ENCODE measurements at regions not wholly inside any gene's neighbourhood (a gene's known extent, or its start where the extent isn't known, plus 50 kb on each side); places are given as distances from the start of the nearest gene placed in this dataset.

GRCh38 chr12:115811929-115812328 is 465.6 kb downstream of the MED13L start:
- Histone ChIP-seq H3K27me3 (no peaks in the 10 kb centered on the region), H3K9me3 (no peaks in the 10 kb centered on the region), H3K4me1 (no peaks in the 10 kb centered on the region), H3K4me3 (no peak overlapping the region), H3K27ac (no peak overlapping the region), H3K36me3 (no peaks in the 10 kb centered on the region)
- ATAC-seq (no peak), DNase-seq (no peak)
- WGBS (ENCODE audit: insufficient coverage, low coverage, low lambda C conversion rate, missing lambda C conversion rate) = 33% methylated on average over 1 of the region's 1 CpG
- intact Hi-C loops (cut with DNase I) = no loop called here
- TF ChIP-seq, protein P1, sequence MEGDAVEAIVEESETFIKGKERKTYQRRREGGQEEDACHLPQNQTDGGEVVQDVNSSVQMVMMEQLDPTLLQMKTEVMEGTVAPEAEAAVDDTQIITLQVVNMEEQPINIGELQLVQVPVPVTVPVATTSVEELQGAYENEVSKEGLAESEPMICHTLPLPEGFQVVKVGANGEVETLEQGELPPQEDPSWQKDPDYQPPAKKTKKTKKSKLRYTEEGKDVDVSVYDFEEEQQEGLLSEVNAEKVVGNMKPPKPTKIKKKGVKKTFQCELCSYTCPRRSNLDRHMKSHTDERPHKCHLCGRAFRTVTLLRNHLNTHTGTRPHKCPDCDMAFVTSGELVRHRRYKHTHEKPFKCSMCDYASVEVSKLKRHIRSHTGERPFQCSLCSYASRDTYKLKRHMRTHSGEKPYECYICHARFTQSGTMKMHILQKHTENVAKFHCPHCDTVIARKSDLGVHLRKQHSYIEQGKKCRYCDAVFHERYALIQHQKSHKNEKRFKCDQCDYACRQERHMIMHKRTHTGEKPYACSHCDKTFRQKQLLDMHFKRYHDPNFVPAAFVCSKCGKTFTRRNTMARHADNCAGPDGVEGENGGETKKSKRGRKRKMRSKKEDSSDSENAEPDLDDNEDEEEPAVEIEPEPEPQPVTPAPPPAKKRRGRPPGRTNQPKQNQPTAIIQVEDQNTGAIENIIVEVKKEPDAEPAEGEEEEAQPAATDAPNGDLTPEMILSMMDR (IDR thresholded peaks at IDR 0.05) = no peak
- TF ChIP-seq POLR2A (IDR thresholded peaks at IDR 0.05) = no peak

DNA sequence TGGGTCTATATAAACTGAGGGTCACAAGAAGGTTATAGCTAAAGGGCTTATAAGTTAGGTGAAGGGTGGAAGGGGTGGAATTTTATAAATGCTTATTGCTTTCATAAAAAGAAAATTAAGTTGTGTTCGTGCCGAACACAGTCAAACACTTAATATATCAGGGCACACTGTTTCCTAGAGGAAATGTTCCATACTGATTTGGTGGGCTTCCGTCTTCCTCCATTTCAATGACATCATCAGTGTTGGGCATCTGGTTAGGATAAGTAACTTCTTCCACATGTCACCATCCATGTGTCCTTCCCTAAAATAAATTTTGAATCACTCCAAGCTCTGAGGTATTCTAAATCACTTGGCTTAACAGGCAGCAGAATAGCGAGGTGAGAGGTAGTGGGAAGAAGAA is 466.4 kb downstream of the MED13L start:
- DNase-seq (no peak), ATAC-seq (no peak)
- Histone ChIP-seq H3K9me3 (no peaks in the 10 kb centered on the region), H3K4me1 (no peaks in the 10 kb centered on the region), H3K4me3 (no peak overlapping the region), H3K36me3 (no peaks in the 10 kb centered on the region), H3K27ac (no peak overlapping the region), H3K27me3 (no peaks in the 10 kb centered on the region)
- intact Hi-C loops (cut with DNase I) = no loop called here
- 54% methylated on average over 4 of the region's 4 CpGs for WGBS (ENCODE audit: insufficient coverage, low coverage, low lambda C conversion rate, missing lambda C conversion rate)
- TF ChIP-seq POLR2A (IDR thresholded peaks at IDR 0.05) = no peak
- TF ChIP-seq, protein P1 (IDR thresholded peaks at IDR 0.05) = no peak

DNA sequence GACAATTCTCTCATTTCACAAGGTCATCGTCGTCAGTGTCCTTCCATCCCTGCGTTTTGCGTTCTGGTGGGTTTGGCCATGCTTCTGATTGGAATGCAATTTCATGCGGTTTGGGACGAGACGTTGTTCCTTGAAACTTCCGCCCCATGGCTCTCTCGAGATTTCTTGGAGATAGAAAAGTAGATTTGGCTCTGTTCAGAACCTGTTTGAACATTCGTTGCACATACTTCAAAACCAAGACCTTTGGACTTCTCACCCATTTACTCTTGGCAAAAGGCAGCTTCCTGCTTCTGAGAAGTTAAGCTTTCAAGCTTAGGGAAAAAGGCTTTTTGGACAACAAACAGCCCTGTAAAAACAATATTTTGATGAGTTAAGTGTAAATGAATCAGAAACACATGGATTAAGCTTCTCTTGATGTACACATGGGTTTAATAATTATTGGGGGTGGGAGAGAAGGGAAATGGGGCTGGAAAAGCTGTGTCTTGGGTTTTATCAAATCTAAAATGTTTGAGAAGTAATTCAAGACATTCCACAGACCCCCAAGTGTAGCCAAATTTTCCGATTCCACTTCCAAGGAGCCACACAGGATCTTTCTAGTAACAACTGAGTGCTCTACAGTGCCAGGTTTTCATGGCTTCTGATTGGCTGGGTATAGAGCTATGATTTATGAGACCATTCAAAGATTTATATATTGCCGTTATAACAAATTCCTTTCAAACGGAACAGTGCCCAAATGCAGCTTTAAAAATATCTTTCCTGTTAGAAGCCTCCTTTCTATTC is 467.2 kb downstream of the MED13L start:
- 61% methylated on average over 13 of the region's 13 CpGs for WGBS (ENCODE audit: insufficient coverage, low coverage, low lambda C conversion rate, missing lambda C conversion rate)
- H3K36me3 ChIP-seq = no peaks in the 10 kb centered on the region
- H3K4me3 ChIP-seq = no peak overlapping the region
- H3K4me1 ChIP-seq = no peaks in the 10 kb centered on the region
- intact Hi-C loops (cut with DNase I) = no loop called here
- no peaks in the 10 kb centered on the region for H3K9me3 ChIP-seq
- TF ChIP-seq, protein P1 (IDR thresholded peaks at IDR 0.05) = no peak
- no peak for TF ChIP-seq POLR2A (IDR thresholded peaks at IDR 0.05)
- no peak overlapping the region for H3K27ac ChIP-seq
- no peak for ATAC-seq
- H3K27me3 ChIP-seq = no peaks in the 10 kb centered on the region
- DNase-seq = no peak

DNA sequence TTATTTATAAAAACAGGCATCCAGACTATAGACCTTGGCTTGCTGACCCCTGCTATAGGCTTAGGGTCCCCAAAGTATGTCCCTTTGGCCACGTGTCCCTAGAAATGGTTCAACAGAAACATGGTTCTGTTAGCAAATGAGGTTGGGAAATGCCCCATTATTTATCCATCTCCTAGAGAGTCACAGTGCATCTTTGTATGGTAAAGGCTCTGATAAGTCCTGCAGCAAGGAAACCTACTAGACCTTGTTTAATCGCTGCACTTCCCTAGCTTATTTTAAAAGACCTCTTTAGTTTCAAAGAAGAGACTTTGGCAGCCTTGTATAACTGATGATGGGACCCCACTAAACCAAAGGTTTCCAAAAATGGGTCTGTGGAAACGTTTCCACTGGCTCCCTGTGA is 471.5 kb downstream of the MED13L start:
- ATAC-seq = no peak
- 53% methylated on average over 3 of the region's 3 CpGs for WGBS (ENCODE audit: insufficient coverage, low coverage, low lambda C conversion rate, missing lambda C conversion rate)
- no peak for TF ChIP-seq POLR2A (IDR thresholded peaks at IDR 0.05)

GRCh38 chr12:115802767-115803166 is 474.7 kb downstream of the MED13L start:
- H3K36me3 ChIP-seq = no peaks in the 10 kb centered on the region
- no peak overlapping the region for H3K4me3 ChIP-seq
- ATAC-seq (no peak), DNase-seq (no peak)
- H3K4me1 ChIP-seq = no peaks in the 10 kb centered on the region
- intact Hi-C loops (cut with DNase I) = no loop called here
- no peaks in the 10 kb centered on the region for H3K9me3 ChIP-seq
- H3K27me3 ChIP-seq = no peaks in the 10 kb centered on the region
- TF ChIP-seq, protein P1 (IDR thresholded peaks at IDR 0.05) = no peak
- no peak for TF ChIP-seq POLR2A (IDR thresholded peaks at IDR 0.05)
- H3K27ac ChIP-seq = no peak overlapping the region
- whole genome bisulfite sequencing (ENCODE audit: insufficient coverage, low coverage, low lambda C conversion rate, missing lambda C conversion rate) = 52% methylated on average over 3 of the region's 3 CpGs

More for the DNA sequence above, 471.5 kb downstream of the MED13L start:
- H3K27ac ChIP-seq = no peak overlapping the region
- no peaks in the 10 kb centered on the region for H3K36me3 ChIP-seq
- no peak overlapping the region for H3K4me3 ChIP-seq
- intact Hi-C loops (cut with DNase I) = no loop called here
- no peaks in the 10 kb centered on the region for H3K4me1 ChIP-seq
- no peaks in the 10 kb centered on the region for H3K27me3 ChIP-seq
- H3K9me3 ChIP-seq = no peaks in the 10 kb centered on the region
- DNase-seq = no peak
